SH-SY5Y (cell line): ENCODE measurements at regions not wholly inside any gene's neighbourhood (a gene's known extent, or its start where the extent isn't known, plus 50 kb on each side); places are given as distances from the start of the nearest gene placed in this dataset.

Experiments used
- GATA2 ChIP-seq: IDR thresholded peaks from 2 replicates; pipeline ENCODE4 v1.6.1; 2011; ENCODE audit warnings: mild to moderate bottlenecking, low read depth, low read length
- GATA3 ChIP-seq: IDR thresholded peaks from 2 replicates; pipeline ENCODE4 v1.6.1; 2011; ENCODE audit warnings: low read depth, mild to moderate bottlenecking, low read length, moderate library complexity

- no peak for TF ChIP-seq GATA3
- no peak for TF ChIP-seq GATA2
These were observed 648.5 kb upstream of the KIRREL3 start for GRCh38 chr11:127649071-127649470.
